K562 (cell line): ENCODE measurements at regions not wholly inside any gene's neighbourhood (a gene's known extent, or its start where the extent isn't known, plus 50 kb on each side); places are given as distances from the start of the nearest gene placed in this dataset.

Experiments used
- ATAC-seq: fragments of 200-7000 bp; cut with Tn5 transposase; 3 replicates; pipeline ENCODE4 v1.9.1; 2020; ENCODE audit warnings: moderate library complexity
- BruUV-seq: library from RNA; stranded (reverse); fragments of 400-500 nt; replicated peaks from 2 replicates; lab custom pipeline; 2021; lab: Mats Ljungman, UMichigan
- CTCF ChIA-PET: fragments of 300-600 bp; formaldehyde crosslinking; extraction: SDS; loops from one replicate; lab custom pipeline; 2021; ENCODE audit warnings: low intra/inter-chr PET ratio; lab: Yijun Ruan, JAX
- POLR2A ChIA-PET: fragments of 300-600, 350-650 bp; sonication (Branson Sonifier 250); formaldehyde crosslinking; extraction: SDS; loops from one replicate; lab custom pipeline; 2021; ENCODE audit warnings: antibody characterized with exemption, inconsistent platforms; lab: Yijun Ruan, JAX
- DNase-seq, 4 experiments: peaks; one replicate each; pipeline versions ENCODE4 v3.0.0 to v3.0.0-alpha.2; 2011 to 2018; ENCODE audit warnings: low spot score in 3 of 4, mixed read lengths in 3 of 4; ENCODE audit errors: extremely low read depth in 1 of 4
- FAIRE-seq: peaks from 2 replicates; lab custom pipeline; 2011; peaks lifted over from hg19 to GRCh38; lab: Jason Lieb, UNC
- H2AFZ ChIP-seq: 2 replicates; pipeline ENCODE4 v1.6.0; 2011; ENCODE audit warnings: low read depth, low read length, control low read depth, inconsistent platforms
- H3K27ac ChIP-seq: fragments of 200-600 bp; 3 replicates; pipeline ENCODE4 v1.8.0; 2011; ENCODE audit warnings: low read depth, mild to moderate bottlenecking, control low read depth, inconsistent platforms, low read length, moderate library complexity, mixed read lengths; ENCODE audit errors: extremely low read depth
- H3K27me3 ChIP-seq, 2 experiments: fragments of 300-600 bp in 1 of 2; 2 replicates in 1 of 2; 3 replicates in 1 of 2; pipeline versions ENCODE4 v1.6.0 to v1.8.0; 2011; ENCODE audit warnings: inconsistent platforms in 2 of 2, low read length in 2 of 2, mild to moderate bottlenecking in 1 of 2, mixed read lengths in 1 of 2, moderate library complexity in 1 of 2; ENCODE audit not compliant: control insufficient read depth in 2 of 2, insufficient read depth in 2 of 2
- H3K36me3 ChIP-seq: fragments of 300-600 bp; 3 replicates; pipeline ENCODE4 v1.8.0; 2011; ENCODE audit warnings: mild to moderate bottlenecking, low read length, inconsistent platforms; ENCODE audit not compliant: control insufficient read depth, insufficient read depth
- H3K4me1 ChIP-seq, 2 experiments: fragments of 200-600 bp in 1 of 2; replicated peaks in 1 of 2; 2 replicates in 1 of 2; 3 replicates in 1 of 2; pipeline versions ENCODE4 v1.5.1 to v1.8.0; 2011; ENCODE audit warnings: inconsistent platforms in 2 of 2, low read length in 2 of 2, mild to moderate bottlenecking in 1 of 2, mixed read lengths in 1 of 2, moderate library complexity in 1 of 2; ENCODE audit not compliant: control insufficient read depth in 2 of 2, insufficient read depth in 2 of 2
- H3K4me2 ChIP-seq: 2 replicates; pipeline ENCODE4 v1.6.1; 2011; ENCODE audit warnings: low read length, control low read depth, inconsistent platforms, mixed read lengths; ENCODE audit not compliant: insufficient read depth
- H3K4me3 ChIP-seq: fragments of 200-600 bp; sonication (generic), shearing (Covaris generic); 2 replicates; pipeline ENCODE4 v1.5.1; 2016; ENCODE audit warnings: control low read depth, inconsistent platforms
- H3K79me2 ChIP-seq: fragments of 200-600 bp; 3 replicates; pipeline ENCODE4 v1.8.0; 2011; ENCODE audit warnings: low read length, inconsistent platforms; ENCODE audit not compliant: control insufficient read depth, insufficient read depth
- H3K9ac ChIP-seq, 2 experiments: 2 replicates each; pipeline versions ENCODE4 v1.6.0 to v1.6.1; 2011; ENCODE audit warnings: low read depth in 2 of 2, low read length in 2 of 2, control low read depth in 1 of 2, inconsistent platforms in 1 of 2, mild to moderate bottlenecking in 1 of 2, mixed read lengths in 1 of 2; ENCODE audit not compliant: insufficient read depth in 1 of 2
- H3K9me1 ChIP-seq: one replicate; pipeline ENCODE4 v1.6.0; 2011; ENCODE audit warnings: inconsistent platforms, mild to moderate bottlenecking, low read length, moderate library complexity; ENCODE audit not compliant: control insufficient read depth, insufficient read depth
- H3K9me3 ChIP-seq: replicated peaks from 2 replicates; pipeline ENCODE4 v1.5.1; 2011; ENCODE audit warnings: low read depth, low read length, inconsistent platforms; ENCODE audit not compliant: control insufficient read depth, insufficient read depth
- H4K20me1 ChIP-seq: replicated peaks from 2 replicates; pipeline ENCODE4 v1.6.1; 2011; ENCODE audit warnings: low read length, inconsistent platforms, mixed read lengths; ENCODE audit not compliant: control insufficient read depth, insufficient read depth
- ADNP ChIP-seq: fragments of 200-800 bp; sonication (Bioruptor generic); IDR thresholded peaks from 2 replicates; pipeline ENCODE4 v1.6.1; 2016; ENCODE audit warnings: missing genetic modification characterization, missing compliant biosample characterization
- GATA2 ChIP-seq: sonication (generic); formaldehyde crosslinking; IDR thresholded peaks from 2 replicates; pipeline ENCODE4 v1.4.0; 2020; ENCODE audit warnings: mild to moderate bottlenecking, missing genetic modification reagents
- RAD21 ChIP-seq, 2 experiments: fragments of 250-450 bp in 1 of 2; fragments of 450-650 bp in 1 of 2; sonication (Bioruptor Pico) in 1 of 2; formaldehyde crosslinking in 1 of 2; IDR thresholded peaks in 1 of 2; conservative IDR thresholded peaks in 1 of 2; 2 replicates each; pipeline versions ENCODE4 v1.4.0 to v1.8.0; 2020 to 2022; ENCODE audit warnings: mild to moderate bottlenecking in 2 of 2, moderate library complexity in 1 of 2
- SMARCB1 ChIP-seq: IDR thresholded peaks from 2 replicates; pipeline ENCODE4 v1.6.1; 2011; ENCODE audit warnings: improper control_type of control experiment, low read depth; ENCODE audit not compliant: insufficient read length
- TOE1 ChIP-seq, 2 experiments: fragments of 450-650 bp in 1 of 2; sonication (generic) in 1 of 2; formaldehyde crosslinking in 1 of 2; IDR thresholded peaks; 2 replicates each; pipeline versions ENCODE4 v1.7.1 to v1.8.0; 2016 to 2022; ENCODE audit warnings: borderline replicate concordance in 2 of 2, mild to moderate bottlenecking in 2 of 2, antibody characterized with exemption in 1 of 2, inconsistent platforms in 1 of 2, low read depth in 1 of 2, missing genetic modification reagents in 1 of 2, moderate library complexity in 1 of 2
- TSC22D4 ChIP-seq: fragments of 450-650 bp; IDR thresholded peaks from 2 replicates; pipeline ENCODE4 v1.6.1; 2016; ENCODE audit warnings: missing genetic modification characterization, missing biosample characterization, control low read depth
- WGBS: fragments of 100-300 bp; shearing (Covaris generic); methylation state at CpG from one replicate; pipeline ENCODE4 v1.1.6; 2016; ENCODE audit warnings: low coverage, mixed read lengths; ENCODE audit not compliant: insufficient coverage; ENCODE audit errors: missing lambda C conversion rate; 5-methylcytosine and 5-hydroxymethylcytosine counted together
- in situ Hi-C: fragments of 300-500 bp; cut with MboI; formaldehyde crosslinking; loops from 4 replicates; pipeline ENCODE4 v1.15.0; 2018; ENCODE audit warnings: inconsistent platforms, mixed read lengths
- intact Hi-C: fragments of 100-400 bp; cut with micrococcal nuclease; formaldehyde crosslinking; loops from 2 replicates; pipeline ENCODE4 v1.14.2; 2022
- TF ChIP-seq, protein P1 (sequence below): sonication (generic); formaldehyde crosslinking; IDR thresholded peaks from 2 replicates; pipeline ENCODE4 v1.8.0; 2022; ENCODE audit warnings: mild to moderate bottlenecking, missing genetic modification reagents
- TF ChIP-seq, protein P2 (sequence below), 2 experiments: fragments of 450-650 bp; IDR thresholded peaks; 2 replicates each; pipeline ENCODE4 v1.6.1; 2016; ENCODE audit warnings: mild to moderate bottlenecking in 2 of 2, borderline replicate concordance in 1 of 2, low read depth in 1 of 2, moderate library complexity in 1 of 2
- TF ChIP-seq, protein P3 (sequence below): fragments of 250-450 bp; sonication (Bioruptor Pico); IDR thresholded peaks from 2 replicates; pipeline ENCODE4 v1.4.0; 2020; ENCODE audit warnings: mild to moderate bottlenecking, moderate library complexity

DNA sequence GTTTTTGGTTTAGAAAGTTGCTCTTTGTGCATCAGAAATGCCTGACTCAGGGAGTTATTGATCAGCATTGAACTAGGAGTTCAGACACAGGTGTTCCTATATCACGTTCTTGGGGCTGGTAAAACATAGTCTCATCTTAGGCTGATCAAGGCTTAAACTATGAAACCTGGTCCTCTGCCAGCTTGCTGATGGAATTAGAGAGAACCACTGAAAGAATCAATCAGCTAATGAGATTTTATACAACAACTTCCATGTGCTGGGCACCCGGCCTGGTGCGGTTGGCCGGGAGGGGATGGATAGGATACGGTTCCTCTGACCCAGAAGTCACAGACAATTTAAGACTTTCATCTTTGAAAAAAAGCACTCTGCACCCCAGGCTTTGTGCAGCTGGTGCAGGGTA lies 164.9 kb downstream of the RDH14 start:
- Histone ChIP-seq H4K20me1 (no peaks in the 10 kb centered on the region), H3K9ac (no peak overlapping the region), H3K27me3 (no peaks in the 10 kb centered on the region), H3K4me3 (no peak overlapping the region), H3K36me3 (no peaks in the 10 kb centered on the region), H3K9me1 (no peaks in the 10 kb centered on the region), H3K27ac (no peak overlapping the region), H2AFZ (no peak overlapping the region), H3K9me3 (no peaks in the 10 kb centered on the region), H3K79me2 (no peaks in the 10 kb centered on the region), H3K4me1 (no peaks in the 10 kb centered on the region), H3K4me2 (no peak overlapping the region)
- ChIA-PET CTCF (no interaction called here), POLR2A (interaction anchor here (0.8 kb wide), 1 partner anchor 366 kb away, joined by 3 read pairs; no protein-coding TSS in a partner anchor)
- 0% methylated on average over 5 of the region's 5 CpGs for WGBS
- intact Hi-C loops: loop anchor here (5.0 kb wide), 1 partner anchor 1467 kb away; no protein-coding TSS in a partner anchor
- no peak for ATAC-seq
- in situ Hi-C loops: loop anchor here (25.0 kb wide), 1 partner anchor 933 kb away; no protein-coding TSS in a partner anchor
- no peak for FAIRE-seq
- no TSS peak for BruUV-seq
- DNase-seq: no peak
- TF ChIP-seq, protein P1, sequence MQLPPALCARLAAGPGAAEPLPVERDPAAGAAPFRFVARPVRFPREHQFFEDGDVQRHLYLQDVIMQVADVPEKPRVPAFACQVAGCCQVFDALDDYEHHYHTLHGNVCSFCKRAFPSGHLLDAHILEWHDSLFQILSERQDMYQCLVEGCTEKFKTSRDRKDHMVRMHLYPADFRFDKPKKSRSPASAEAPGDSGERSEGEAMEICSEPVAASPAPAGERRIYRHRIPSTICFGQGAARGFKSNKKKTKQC (CRISPR knock-in tag): no peak
- TF ChIP-seq TOE1 (IDR thresholded peaks at IDR 0.05; ENCODE audit: borderline replicate concordance): no peak
- TF ChIP-seq TOE1 (CRISPR knock-in tag; IDR thresholded peaks at IDR 0.05; ENCODE audit: borderline replicate concordance, low read depth): no peak
- no peak for TF ChIP-seq TSC22D4 (tag)
- TF ChIP-seq ADNP (tag): no peak
- TF ChIP-seq, protein P2, sequence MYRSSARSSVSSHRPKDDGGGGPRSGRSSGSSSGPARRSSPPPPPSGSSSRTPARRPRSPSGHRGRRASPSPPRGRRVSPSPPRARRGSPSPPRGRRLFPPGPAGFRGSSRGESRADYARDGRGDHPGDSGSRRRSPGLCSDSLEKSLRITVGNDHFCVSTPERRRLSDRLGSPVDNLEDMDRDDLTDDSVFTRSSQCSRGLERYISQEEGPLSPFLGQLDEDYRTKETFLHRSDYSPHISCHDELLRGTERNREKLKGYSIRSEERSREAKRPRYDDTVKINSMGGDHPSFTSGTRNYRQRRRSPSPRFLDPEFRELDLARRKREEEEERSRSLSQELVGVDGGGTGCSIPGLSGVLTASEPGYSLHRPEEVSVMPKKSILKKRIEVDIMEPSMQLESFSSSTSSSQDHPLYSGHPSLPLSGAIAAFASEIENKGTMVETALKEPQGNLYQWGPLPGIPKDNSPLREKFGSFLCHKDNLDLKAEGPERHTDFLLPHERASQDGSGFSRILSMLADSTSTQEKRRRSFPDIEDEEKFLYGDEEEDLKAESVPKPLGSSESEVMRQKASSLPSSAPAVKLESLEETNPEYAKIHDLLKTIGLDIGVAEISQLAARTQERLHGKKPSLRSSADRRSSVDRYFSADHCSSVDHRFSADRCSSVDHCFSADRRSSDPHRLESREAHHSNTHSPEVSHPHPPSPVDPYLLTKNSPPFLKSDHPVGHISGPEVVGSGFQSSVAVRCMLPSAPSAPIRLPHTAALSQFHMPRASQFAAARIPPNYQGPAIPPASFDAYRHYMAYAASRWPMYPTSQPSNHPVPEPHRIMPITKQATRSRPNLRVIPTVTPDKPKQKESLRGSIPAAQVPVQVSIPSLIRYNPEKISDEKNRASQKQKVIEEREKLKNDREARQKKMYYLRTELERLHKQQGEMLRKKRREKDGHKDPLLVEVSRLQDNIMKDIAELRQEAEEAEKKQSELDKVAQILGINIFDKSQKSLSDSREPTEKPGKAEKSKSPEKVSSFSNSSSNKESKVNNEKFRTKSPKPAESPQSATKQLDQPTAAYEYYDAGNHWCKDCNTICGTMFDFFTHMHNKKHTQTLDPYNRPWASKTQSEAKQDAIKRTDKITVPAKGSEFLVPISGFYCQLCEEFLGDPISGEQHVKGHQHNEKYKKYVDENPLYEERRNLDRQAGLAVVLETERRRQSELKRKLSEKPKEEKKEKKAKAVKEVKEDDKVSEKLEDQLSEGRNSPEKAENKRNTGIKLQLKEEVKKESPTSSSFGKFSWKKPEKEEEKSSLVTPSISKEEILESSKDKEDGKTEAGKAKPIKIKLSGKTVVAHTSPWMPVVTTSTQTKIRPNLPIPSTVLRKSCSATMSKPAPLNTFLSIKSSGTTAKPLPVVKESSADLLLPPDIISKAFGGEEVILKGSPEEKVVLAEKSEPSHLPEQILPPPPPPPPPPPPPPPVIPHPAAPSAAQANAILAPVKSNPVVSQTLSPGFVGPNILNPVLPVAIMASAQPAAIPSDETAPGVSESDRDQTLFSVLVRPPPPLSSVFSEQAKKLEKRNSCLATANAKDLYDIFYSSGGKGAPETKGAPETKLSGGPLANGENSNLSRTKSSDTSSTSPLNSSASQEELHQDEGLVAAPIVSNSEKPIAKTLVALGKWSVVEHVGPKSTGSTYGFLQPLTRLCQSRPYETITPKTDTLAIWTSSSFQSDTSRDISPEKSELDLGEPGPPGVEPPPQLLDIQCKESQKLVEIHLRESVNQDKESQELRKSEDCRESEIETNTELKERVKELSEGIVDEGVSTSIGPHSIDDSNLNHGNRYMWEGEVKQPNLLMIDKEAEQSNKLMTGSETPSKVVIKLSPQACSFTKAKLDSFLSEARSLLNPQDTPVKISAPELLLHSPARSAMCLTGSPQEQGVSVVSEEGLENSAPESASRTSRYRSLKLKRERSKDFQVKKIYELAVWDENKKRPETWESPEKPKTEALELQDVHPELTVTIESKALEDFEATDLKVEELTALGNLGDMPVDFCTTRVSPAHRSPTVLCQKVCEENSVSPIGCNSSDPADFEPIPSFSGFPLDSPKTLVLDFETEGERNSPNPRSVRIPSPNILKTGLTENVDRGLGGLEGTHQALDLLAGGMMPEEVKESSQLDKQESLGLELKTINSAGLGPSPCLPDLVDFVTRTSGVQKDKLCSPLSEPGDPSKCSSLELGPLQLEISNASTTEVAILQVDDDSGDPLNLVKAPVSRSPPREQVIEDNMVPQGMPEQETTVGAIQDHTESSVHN (IDR thresholded peaks at IDR 0.05; ENCODE audit: borderline replicate concordance in 1 of 2, low read depth in 1 of 2): no peak
- TF ChIP-seq GATA2: no peak
- TF ChIP-seq SMARCB1: no peak
- TF ChIP-seq, protein P3, sequence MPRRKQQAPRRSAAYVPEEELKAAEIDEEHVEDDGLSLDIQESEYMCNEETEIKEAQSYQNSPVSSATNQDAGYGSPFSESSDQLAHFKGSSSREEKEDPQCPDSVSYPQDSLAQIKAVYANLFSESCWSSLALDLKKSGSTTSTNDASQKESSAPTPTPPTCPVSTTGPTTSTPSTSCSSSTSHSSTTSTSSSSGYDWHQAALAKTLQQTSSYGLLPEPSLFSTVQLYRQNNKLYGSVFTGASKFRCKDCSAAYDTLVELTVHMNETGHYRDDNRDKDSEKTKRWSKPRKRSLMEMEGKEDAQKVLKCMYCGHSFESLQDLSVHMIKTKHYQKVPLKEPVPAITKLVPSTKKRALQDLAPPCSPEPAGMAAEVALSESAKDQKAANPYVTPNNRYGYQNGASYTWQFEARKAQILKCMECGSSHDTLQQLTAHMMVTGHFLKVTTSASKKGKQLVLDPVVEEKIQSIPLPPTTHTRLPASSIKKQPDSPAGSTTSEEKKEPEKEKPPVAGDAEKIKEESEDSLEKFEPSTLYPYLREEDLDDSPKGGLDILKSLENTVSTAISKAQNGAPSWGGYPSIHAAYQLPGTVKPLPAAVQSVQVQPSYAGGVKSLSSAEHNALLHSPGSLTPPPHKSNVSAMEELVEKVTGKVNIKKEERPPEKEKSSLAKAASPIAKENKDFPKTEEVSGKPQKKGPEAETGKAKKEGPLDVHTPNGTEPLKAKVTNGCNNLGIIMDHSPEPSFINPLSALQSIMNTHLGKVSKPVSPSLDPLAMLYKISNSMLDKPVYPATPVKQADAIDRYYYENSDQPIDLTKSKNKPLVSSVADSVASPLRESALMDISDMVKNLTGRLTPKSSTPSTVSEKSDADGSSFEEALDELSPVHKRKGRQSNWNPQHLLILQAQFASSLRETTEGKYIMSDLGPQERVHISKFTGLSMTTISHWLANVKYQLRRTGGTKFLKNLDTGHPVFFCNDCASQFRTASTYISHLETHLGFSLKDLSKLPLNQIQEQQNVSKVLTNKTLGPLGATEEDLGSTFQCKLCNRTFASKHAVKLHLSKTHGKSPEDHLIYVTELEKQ (CRISPR knock-in tag): no peak
- no peak for TF ChIP-seq RAD21 (CRISPR knock-in tag; conservative IDR thresholded peaks at IDR 0.05 in 1 of 2, IDR thresholded peaks at IDR 0.05 in 1 of 2)
